Neural crest cell (in vitro differentiated cells): ENCODE measurements at regions not wholly inside any gene's neighbourhood (a gene's known extent, or its start where the extent isn't known, plus 50 kb on each side); places are given as distances from the start of the nearest gene placed in this dataset.
A peak's percentile ranks its signal among the peaks of the same experiment; 100 is the strongest.
"Not testable (repeated sequence)": the region's sequence is repeated elsewhere in the genome, so short reads cannot be mapped to it uniquely, and the experiment has no call there.

ENCODE experiments used
- DNase-seq: peaks from one replicate; pipeline ENCODE4 v3.0.0; 2021; ENCODE audit warnings: low read depth, mixed read lengths, low spot score
- H3K27ac Mint-ChIP-seq: one replicate; pipeline ENCODE4 v1.8.0; 2021; ENCODE audit warnings: mild to moderate bottlenecking, mixed read lengths; ENCODE audit not compliant: unreplicated experiment
- H3K27me3 Mint-ChIP-seq: 2 replicates; pipeline ENCODE4 v1.8.0; 2021; ENCODE audit warnings: low read depth, mild to moderate bottlenecking, mixed read lengths
- H3K36me3 Mint-ChIP-seq: 2 replicates; pipeline ENCODE4 v1.8.0; 2021; ENCODE audit warnings: low read depth, mild to moderate bottlenecking, mixed read lengths
- H3K4me1 Mint-ChIP-seq: 2 replicates; pipeline ENCODE4 v1.8.0; 2021; ENCODE audit warnings: mixed read lengths
- H3K4me3 Mint-ChIP-seq: one replicate; pipeline ENCODE4 v1.8.0; 2021; ENCODE audit warnings: mild to moderate bottlenecking, mixed read lengths
- H3K9me3 Mint-ChIP-seq: 2 replicates; pipeline ENCODE4 v1.8.0; 2021; ENCODE audit warnings: mixed read lengths
- CTCF ChIP-seq: fragments of 200-600 bp; sonication (generic); conservative IDR thresholded peaks from 2 replicates; pipeline ENCODE4 v1.5.0; 2021; ENCODE audit warnings: antibody characterized with exemption, mild to moderate bottlenecking

- no peak for TF ChIP-seq CTCF
- Mint-ChIP-seq H3K4me3 (no peak overlapping the region), H3K36me3 (no peaks in the 10 kb centered on the region), H3K27me3 (peaks cover 23% of the 10 kb centered on the region), H3K9me3 (peaks cover 4% of the 10 kb centered on the region), H3K27ac (no peak overlapping the region), H3K4me1 (peaks cover 10% of the 10 kb centered on the region)
- no peak for DNase-seq
Observed at GRCh38 chr2:238774980-238775509, 72.8 kb upstream of the TWIST2 start.

GRCh38 chr2:238775591-238775990, 72.3 kb upstream of the TWIST2 start:
- Mint-ChIP-seq H3K9me3 (peaks cover 4% of the 10 kb centered on the region), H3K4me3 (no peak overlapping the region), H3K4me1 (peaks cover 10% of the 10 kb centered on the region), H3K27ac (peak overlapping the region; percentile 60), H3K36me3 (no peaks in the 10 kb centered on the region), H3K27me3 (peaks cover 17% of the 10 kb centered on the region)
- no peak for TF ChIP-seq CTCF
- DNase-seq, result no peak

GRCh38 chr2:238776003-238776760, 71.7 kb upstream of the TWIST2 start:
- Mint-ChIP-seq H3K27me3 (peaks cover 17% of the 10 kb centered on the region), H3K9me3 (peaks cover 4% of the 10 kb centered on the region), H3K4me3 (no peak overlapping the region), H3K36me3 (no peaks in the 10 kb centered on the region), H3K27ac (no peak overlapping the region), H3K4me1 (peaks cover 10% of the 10 kb centered on the region)
- DNase-seq, result no peak
- TF ChIP-seq CTCF, result no peak

GRCh38 chr2:238776761-238777046, 71.2 kb upstream of the TWIST2 start:
- not testable (repeated sequence) for DNase-seq, H3K36me3 Mint-ChIP-seq, H3K4me1 Mint-ChIP-seq, H3K27ac Mint-ChIP-seq, H3K9me3 Mint-ChIP-seq, H3K4me3 Mint-ChIP-seq
- peaks cover 12% of the 10 kb centered on the region for H3K27me3 Mint-ChIP-seq

- Mint-ChIP-seq H3K27me3 (peaks cover 6% of the 10 kb centered on the region), H3K4me3 (no peak overlapping the region), H3K4me1 (peaks cover 6% of the 10 kb centered on the region), H3K36me3 (no peaks in the 10 kb centered on the region), H3K27ac (no peak overlapping the region), H3K9me3 (peaks cover 4% of the 10 kb centered on the region)
- DNase-seq, result no peak
- TF ChIP-seq CTCF, result no peak
Observed at GRCh38 chr2:238777369-238778067, 70.4 kb upstream of the TWIST2 start.
